ENCODE measurements at regions not wholly inside any gene's neighbourhood (a gene's known extent, or its start where the extent isn't known, plus 50 kb on each side); places are given as distances from the start of the nearest gene placed in this dataset.

GRCh38 chr1:194731025-194731424 lies 1544.6 kb upstream of the B3GALT2 start:
- no peak for TF ChIP-seq CTCF (conservative IDR thresholded peaks at IDR 0.05; ENCODE audit: low read length)
- no peak for DNase-seq (ENCODE audit: low read depth)
- H3K4me3 ChIP-seq (ENCODE audit: low read length), result no peak overlapping the region

- DNase-seq (ENCODE audit: low read depth), result no peak
- H3K4me3 ChIP-seq (ENCODE audit: low read length), result no peak overlapping the region
- no peak for TF ChIP-seq CTCF (conservative IDR thresholded peaks at IDR 0.05; ENCODE audit: low read length)
These were observed 1543.9 kb upstream of the B3GALT2 start for GRCh38 chr1:194730304-194730703.

DNA sequence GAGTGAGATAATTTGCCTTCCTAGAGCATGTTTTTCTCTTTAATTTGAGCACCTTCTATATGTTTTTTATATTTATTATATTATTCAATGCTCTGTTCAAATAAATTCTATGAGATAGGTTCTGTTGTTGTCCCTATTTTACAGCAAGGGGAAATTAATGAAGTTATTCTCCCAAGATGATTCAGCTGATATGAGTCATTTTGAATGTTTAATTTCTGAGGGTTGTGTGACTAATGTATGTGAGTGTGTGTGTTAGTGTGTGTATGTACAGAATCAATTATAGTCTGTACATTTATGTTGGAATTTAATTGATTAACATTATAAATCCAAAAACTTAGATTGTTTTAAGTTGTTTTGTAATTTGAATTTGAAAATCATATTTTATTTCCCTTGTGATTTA lies 1536.7 kb upstream of the B3GALT2 start:
- no peak overlapping the region for H3K4me3 ChIP-seq (ENCODE audit: low read length)
- DNase-seq (ENCODE audit: low read depth), result no peak
- TF ChIP-seq CTCF (conservative IDR thresholded peaks at IDR 0.05; ENCODE audit: low read length), result no peak

DNA sequence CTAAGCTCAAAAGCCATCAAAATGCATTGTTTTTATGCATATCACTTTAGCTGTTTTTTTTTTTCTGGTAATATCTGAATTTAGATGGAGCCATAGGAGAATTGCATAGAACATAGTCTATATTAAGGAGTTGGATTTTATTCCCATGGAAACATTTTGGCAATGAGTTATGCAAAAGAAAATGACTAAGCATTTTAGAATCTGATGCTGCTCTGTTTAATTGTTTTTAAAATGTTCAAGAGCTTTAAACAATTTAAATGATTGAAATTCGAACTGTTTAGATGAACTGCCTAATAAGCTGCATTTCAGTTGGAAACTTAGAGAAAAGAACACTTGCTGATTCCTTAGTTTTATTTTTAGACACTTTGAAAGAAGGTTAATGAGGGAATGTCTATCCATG lies 1531.5 kb upstream of the B3GALT2 start:
- H3K4me3 ChIP-seq (ENCODE audit: low read length), result no peak overlapping the region
- TF ChIP-seq CTCF (conservative IDR thresholded peaks at IDR 0.05; ENCODE audit: low read length), result no peak
- no peak for DNase-seq (ENCODE audit: low read depth)

GRCh38 chr1:194717334-194717733 lies 1530.9 kb upstream of the B3GALT2 start:
- no peak for TF ChIP-seq CTCF (conservative IDR thresholded peaks at IDR 0.05; ENCODE audit: low read length)
- H3K4me3 ChIP-seq (ENCODE audit: low read length), result no peak overlapping the region
- no peak for DNase-seq (ENCODE audit: low read depth)

DNA sequence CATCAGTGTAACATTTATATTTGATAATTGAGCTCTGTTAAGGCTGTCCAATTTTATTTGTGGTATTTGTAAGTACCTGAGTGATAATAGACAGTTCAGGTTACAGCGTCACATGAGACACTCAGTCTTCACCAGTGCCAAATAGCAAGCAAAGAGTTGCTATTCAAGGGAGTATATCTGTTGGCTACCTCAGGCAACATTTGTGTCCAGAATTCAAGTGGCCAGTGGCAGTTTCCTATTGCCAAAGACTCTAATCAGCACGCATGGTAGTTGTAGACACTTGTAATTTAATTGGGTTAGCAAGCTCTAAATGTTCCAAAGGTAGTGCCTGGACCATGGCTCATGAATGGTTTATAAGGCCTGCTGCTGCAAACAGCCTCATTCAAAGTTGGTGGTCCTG lies 1524.3 kb upstream of the B3GALT2 start:
- H3K4me3 ChIP-seq (ENCODE audit: low read length), result no peak overlapping the region
- no peak for TF ChIP-seq CTCF (conservative IDR thresholded peaks at IDR 0.05; ENCODE audit: low read length)
- no peak for DNase-seq (ENCODE audit: low read depth)

DNA sequence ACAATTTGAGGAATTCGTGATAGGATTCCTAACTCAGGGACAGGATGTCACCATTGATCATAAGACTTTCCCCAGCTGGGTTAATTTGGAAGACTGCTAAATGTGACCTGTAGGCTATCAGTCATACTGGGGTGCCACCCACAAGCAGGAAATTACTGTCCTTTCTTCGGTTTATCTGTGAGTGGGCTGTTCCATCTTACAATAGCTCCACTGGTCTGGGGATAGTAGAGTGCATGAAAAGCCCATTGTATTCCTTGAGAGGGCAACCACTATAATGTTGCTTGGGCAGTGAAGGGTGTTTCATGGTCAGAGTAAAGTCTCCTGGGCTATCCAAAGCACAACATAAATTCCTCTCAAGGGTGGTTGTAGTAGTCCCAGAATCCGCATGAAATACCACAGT lies 1523.0 kb upstream of the B3GALT2 start:
- no peak for DNase-seq (ENCODE audit: low read depth)
- H3K4me3 ChIP-seq (ENCODE audit: low read length), result no peak overlapping the region

More for the DNA sequence above, 1523.0 kb upstream of the B3GALT2 start:
- TF ChIP-seq CTCF (conservative IDR thresholded peaks at IDR 0.05; ENCODE audit: low read length), result no peak
